DOHH2 (cell line): ENCODE measurements at regions not wholly inside any gene's neighbourhood (a gene's known extent, or its start where the extent isn't known, plus 50 kb on each side); places are given as distances from the start of the nearest gene placed in this dataset.

Experiments
- CTCF ChIP-seq: fragments of 200-600 bp; sonication (generic); IDR thresholded peaks from one replicate; pipeline ENCODE4 v1.5.1; 2014; ENCODE audit warnings: antibody characterized with exemption, mild to moderate bottlenecking, low read depth, low read length; ENCODE audit not compliant: poor library complexity, severe bottlenecking
- EZH2phosphoT487 ChIP-seq: fragments of 200-600 bp; sonication (generic); IDR thresholded peaks from 2 replicates; pipeline ENCODE4 v1.6.1; 2017; ENCODE audit warnings: borderline replicate concordance, mild to moderate bottlenecking, antibody characterized with exemption, low read length, moderate library complexity, mixed read lengths

- no peak for TF ChIP-seq CTCF
- TF ChIP-seq EZH2phosphoT487: no peak
Measured at GRCh38 chr16:82282662-82283061, 112.6 kb upstream of the MPHOSPH6 start.
